Smooth muscle cell (in vitro differentiated cells): ENCODE measurements at regions not wholly inside any gene's neighbourhood (a gene's known extent, or its start where the extent isn't known, plus 50 kb on each side); places are given as distances from the start of the nearest gene placed in this dataset.
"Not testable (repeated sequence)": the region's sequence is repeated elsewhere in the genome, so short reads cannot be mapped to it uniquely, and the experiment has no call there.

Experiments used
- DNase-seq: peaks from one replicate; lab custom pipeline; 2025; ENCODE audit not compliant: unreplicated experiment; lab: John Stamatoyannopoulos, UW
- H2AFZ ChIP-seq: fragments of 200-600 bp; sonication (generic); 2 replicates; pipeline ENCODE4 v1.6.0; 2016; ENCODE audit warnings: antibody characterized with exemption, low read depth, mild to moderate bottlenecking
- H3F3A ChIP-seq: fragments of 200-600 bp; sonication (generic); 2 replicates; pipeline ENCODE4 v1.6.0; 2017; ENCODE audit warnings: antibody characterized with exemption, low read depth
- H3K27ac ChIP-seq: fragments of 200-600 bp; sonication (generic); 2 replicates; pipeline ENCODE4 v1.5.1; 2016; ENCODE audit warnings: low read depth, mild to moderate bottlenecking
- H3K27me3 ChIP-seq: fragments of 200-600 bp; sonication (generic); 2 replicates; pipeline ENCODE4 v1.6.1; 2016; ENCODE audit warnings: low read depth, mild to moderate bottlenecking
- H3K36me3 ChIP-seq: fragments of 200-600 bp; sonication (generic); 2 replicates; pipeline ENCODE4 v1.5.1; 2016; ENCODE audit warnings: low read depth
- H3K4me1 ChIP-seq: fragments of 200-600 bp; sonication (generic); 2 replicates; pipeline ENCODE4 v1.5.1; 2016; ENCODE audit warnings: low read depth
- H3K4me2 ChIP-seq: fragments of 200-600 bp; sonication (generic); 2 replicates; pipeline ENCODE4 v1.6.0; 2016; ENCODE audit warnings: mild to moderate bottlenecking
- H3K4me3 ChIP-seq: fragments of 200-600 bp; sonication (generic); 2 replicates; pipeline ENCODE4 v1.5.1; 2016; ENCODE audit warnings: mild to moderate bottlenecking
- H3K79me2 ChIP-seq: fragments of 200-600 bp; sonication (generic); 2 replicates; pipeline ENCODE4 v1.6.0; 2016; ENCODE audit warnings: low read depth, mild to moderate bottlenecking
- H3K9ac ChIP-seq: fragments of 200-600 bp; sonication (generic); 2 replicates; pipeline ENCODE4 v1.6.0; 2016; ENCODE audit warnings: low read depth
- H3K9me3 ChIP-seq: fragments of 200-600 bp; sonication (generic); replicated peaks from 2 replicates; pipeline ENCODE4 v1.5.1; 2016; ENCODE audit warnings: low read depth
- H4K20me1 ChIP-seq: fragments of 200-600 bp; sonication (generic); 2 replicates; pipeline ENCODE4 v1.6.0; 2016; ENCODE audit warnings: low read depth
- CTCF ChIP-seq: fragments of 200-600 bp; sonication (generic); IDR thresholded peaks from 2 replicates; pipeline ENCODE4 v1.5.1; 2017; ENCODE audit warnings: borderline replicate concordance, mild to moderate bottlenecking, antibody characterized with exemption; ENCODE audit not compliant: insufficient read depth, poor library complexity, severe bottlenecking
- WGBS: methylation state at CpG from one replicate; pipeline ENCODE4 v1.1.7; 2016; ENCODE audit warnings: low lambda C conversion rate; 5-methylcytosine and 5-hydroxymethylcytosine counted together

GRCh38 chr5:136446565-136446964 is 81.2 kb upstream of the TRPC7 start:
- no peaks in the 10 kb centered on the region for H4K20me1 ChIP-seq
- H3F3A ChIP-seq, result no peaks in the 10 kb centered on the region
- H3K4me1 ChIP-seq, result no peaks in the 10 kb centered on the region
- no peak overlapping the region for H3K4me3 ChIP-seq
- 95% methylated on average over 6 of the region's 6 CpGs for WGBS
- H3K27ac ChIP-seq, result no peak overlapping the region
- H3K4me2 ChIP-seq, result no peak overlapping the region
- H3K79me2 ChIP-seq, result no peaks in the 10 kb centered on the region
- H3K9ac ChIP-seq, result no peak overlapping the region
- no peak overlapping the region for H2AFZ ChIP-seq
- DNase-seq, result no peak
- H3K9me3 ChIP-seq, result no peaks in the 10 kb centered on the region
- no peaks in the 10 kb centered on the region for H3K36me3 ChIP-seq
- H3K27me3 ChIP-seq, result no peaks in the 10 kb centered on the region
- no peak for TF ChIP-seq CTCF

- not testable (repeated sequence) for H3K79me2 ChIP-seq, H3K36me3 ChIP-seq, H4K20me1 ChIP-seq, DNase-seq, H3K4me2 ChIP-seq, H3K9ac ChIP-seq, H3K27ac ChIP-seq, H3F3A ChIP-seq, H2AFZ ChIP-seq, H3K4me1 ChIP-seq, H3K27me3 ChIP-seq, H3K4me3 ChIP-seq, H3K9me3 ChIP-seq
- 97% methylated on average over 6 of the region's 12 CpGs for WGBS
Observed at GRCh38 chr5:136444099-136444498, 78.8 kb upstream of the TRPC7 start.

GRCh38 chr5:136439367-136439766 is 74.0 kb upstream of the TRPC7 start:
- Histone ChIP-seq H2AFZ (no peak overlapping the region), H4K20me1 (no peaks in the 10 kb centered on the region), H3K79me2 (no peaks in the 10 kb centered on the region), H3K9me3 (no peaks in the 10 kb centered on the region), H3K4me1 (no peaks in the 10 kb centered on the region), H3K27me3 (no peaks in the 10 kb centered on the region), H3F3A (no peaks in the 10 kb centered on the region), H3K27ac (no peak overlapping the region), H3K4me3 (no peak overlapping the region), H3K36me3 (no peaks in the 10 kb centered on the region), H3K4me2 (no peak overlapping the region), H3K9ac (no peak overlapping the region)
- no peak for TF ChIP-seq CTCF
- no peak for DNase-seq

- DNase-seq, result no peak
- Histone ChIP-seq H3K27me3 (no peaks in the 10 kb centered on the region), H3K4me3 (no peak overlapping the region), H3K27ac (no peak overlapping the region), H3K9me3 (no peaks in the 10 kb centered on the region), H3F3A (no peaks in the 10 kb centered on the region), H3K9ac (no peak overlapping the region), H3K79me2 (no peaks in the 10 kb centered on the region), H3K4me1 (no peaks in the 10 kb centered on the region), H3K4me2 (no peak overlapping the region), H2AFZ (no peak overlapping the region), H3K36me3 (no peaks in the 10 kb centered on the region), H4K20me1 (no peaks in the 10 kb centered on the region)
- no peak for TF ChIP-seq CTCF
- WGBS, result 93% methylated on average over 6 of the region's 6 CpGs
Observed at GRCh38 chr5:136435946-136436543, 70.7 kb upstream of the TRPC7 start.
